HCT116 (cell line): ENCODE measurements at regions not wholly inside any gene's neighbourhood (a gene's known extent, or its start where the extent isn't known, plus 50 kb on each side); places are given as distances from the start of the nearest gene placed in this dataset.

Source experiments
- ATAC-seq: fragments of 200-7000 bp; cut with Tn5 transposase; 2 replicates; pipeline ENCODE4 v1.9.1; 2020; ENCODE audit warnings: mild to moderate bottlenecking, moderate library complexity
- BruUV-seq: library from RNA; stranded (reverse); fragments of 400-500 nt; replicated peaks from 2 replicates; lab custom pipeline; 2021; lab: Mats Ljungman, UMichigan
- CTCF ChIA-PET: fragments of 300-600 bp; sonication (Branson Sonifier 250); formaldehyde crosslinking; loops from one replicate; lab custom pipeline; 2021; ENCODE audit warnings: antibody characterized with exemption; lab: Charles Lee
- POLR2A ChIA-PET: fragments of 300-600, 350-600 bp; sonication (Branson Sonifier 250); formaldehyde crosslinking; loops from one replicate; lab custom pipeline; 2021; ENCODE audit warnings: antibody characterized with exemption; lab: Charles Lee
- RAD21 ChIA-PET, 2 experiments: fragments of 300-600 bp; sonication (Branson Sonifier 250); formaldehyde crosslinking; loops; one replicate each; lab custom pipeline; 2023; ENCODE audit warnings: low total read pairs in 2 of 2; ENCODE audit not compliant: uncharacterized antibody in 2 of 2, unreplicated experiment in 2 of 2, low non-redundant PET in 1 of 2; lab: Charles Lee
- DNase-seq: peaks from one replicate; pipeline ENCODE4 v3.0.0-alpha.2; 2010; ENCODE audit warnings: low read depth, low spot score
- H2AFZ ChIP-seq: fragments of 200-600 bp; shearing (Covaris generic), sonication (generic); 2 replicates; pipeline ENCODE4 v1.6.1; 2017; ENCODE audit warnings: low read depth, mixed run types, mixed read lengths, antibody characterized with exemption, low read length; ENCODE audit not compliant: poor library complexity, severe bottlenecking
- H3K27ac ChIP-seq: 2 replicates; pipeline ENCODE4 v1.5.1; 2012; ENCODE audit warnings: low read depth, low read length
- H3K27me3 ChIP-seq: fragments of 200-600 bp; sonication (generic); 2 replicates; pipeline ENCODE4 v1.6.1; 2016; ENCODE audit warnings: mixed run types, low read length, mixed read lengths; ENCODE audit not compliant: insufficient read depth
- H3K36me3 ChIP-seq, 2 experiments: fragments of 200-500 bp in 1 of 2; fragments of 200-600 bp in 1 of 2; sonication (Bioruptor generic) in 1 of 2; sonication (generic) in 1 of 2; 2 replicates each; pipeline versions ENCODE4 v1.5.1 to v1.6.1; 2014 to 2016; ENCODE audit warnings: low read length in 2 of 2, inconsistent platforms in 1 of 2, mixed read lengths in 1 of 2, mixed run types in 1 of 2; ENCODE audit not compliant: insufficient read depth in 2 of 2, control insufficient read depth in 1 of 2
- H3K4me1 ChIP-seq, 2 experiments: fragments of 200-600 bp in 1 of 2; sonication (generic) in 1 of 2; 2 replicates each; pipeline versions ENCODE4 v1.5.1 to v1.6.1; 2012 to 2017; ENCODE audit warnings: low read length in 2 of 2, inconsistent platforms in 1 of 2, mild to moderate bottlenecking in 1 of 2, mixed read lengths in 1 of 2, mixed run types in 1 of 2, moderate library complexity in 1 of 2; ENCODE audit not compliant: insufficient read depth in 2 of 2, control insufficient read depth in 1 of 2
- H3K4me2 ChIP-seq: fragments of 200-600 bp; sonication (generic); 2 replicates; pipeline ENCODE4 v1.6.1; 2017; ENCODE audit warnings: mixed run types, low read length, mixed read lengths
- H3K4me3 ChIP-seq, 2 experiments: fragments of 200-600 bp in 1 of 2; sonication (generic) in 1 of 2; replicated peaks in 1 of 2; 2 replicates each; pipeline ENCODE4 v1.5.1; 2011 to 2016; ENCODE audit warnings: low read length in 2 of 2, control low read depth in 1 of 2, low read depth in 1 of 2, mild to moderate bottlenecking in 1 of 2, mixed read lengths in 1 of 2, mixed run types in 1 of 2
- H3K79me2 ChIP-seq: fragments of 200-600 bp; sonication (generic); 2 replicates; pipeline ENCODE4 v1.6.1; 2017; ENCODE audit warnings: mild to moderate bottlenecking, mixed run types, low read length, moderate library complexity, mixed read lengths; ENCODE audit not compliant: insufficient read depth
- H3K9ac ChIP-seq: fragments of 200-600 bp; sonication (generic); 2 replicates; pipeline ENCODE4 v1.6.1; 2016; ENCODE audit warnings: low read length, mixed read lengths
- H3K9me2 ChIP-seq: fragments of 200-600 bp; sonication (generic), shearing (Covaris generic); 2 replicates; pipeline ENCODE4 v1.6.1; 2017; ENCODE audit warnings: mixed run types, mild to moderate bottlenecking, moderate library complexity; ENCODE audit not compliant: insufficient read depth
- H3K9me3 ChIP-seq, 2 experiments: fragments of 200-500 bp in 1 of 2; fragments of 200-600 bp in 1 of 2; sonication (Bioruptor generic) in 1 of 2; sonication (generic) in 1 of 2; 2 replicates each; pipeline ENCODE4 v1.6.1; 2014 to 2017; ENCODE audit warnings: low read length in 2 of 2, mixed read lengths in 2 of 2, inconsistent platforms in 1 of 2, low read depth in 1 of 2, mild to moderate bottlenecking in 1 of 2, mixed run types in 1 of 2, moderate library complexity in 1 of 2; ENCODE audit not compliant: control insufficient read depth in 1 of 2, insufficient read depth in 1 of 2
- H4K20me1 ChIP-seq: fragments of 200-600 bp; sonication (generic), shearing (Covaris generic); 2 replicates; pipeline ENCODE4 v1.6.1; 2017; ENCODE audit warnings: mixed run types, mild to moderate bottlenecking, moderate library complexity; ENCODE audit not compliant: insufficient read depth
- CEBPB ChIP-seq: IDR thresholded peaks from 2 replicates; pipeline ENCODE4 v1.6.1; 2012; ENCODE audit warnings: low read depth
- EGR1 ChIP-seq: IDR thresholded peaks from 2 replicates; pipeline ENCODE4 v1.6.1; 2012; ENCODE audit warnings: low read depth
- FOSL1 ChIP-seq: IDR thresholded peaks from 2 replicates; pipeline ENCODE4 v1.6.1; 2012; ENCODE audit warnings: low read depth
- JUND ChIP-seq: IDR thresholded peaks from 2 replicates; pipeline ENCODE4 v1.6.1; 2012
- POLR2A ChIP-seq: IDR thresholded peaks from 2 replicates; pipeline ENCODE4 v1.7.0; 2011; ENCODE audit warnings: borderline replicate concordance; ENCODE audit not compliant: insufficient read depth, insufficient read length; ENCODE audit errors: extremely low read depth
- SIN3A ChIP-seq: IDR thresholded peaks from 2 replicates; pipeline ENCODE4 v1.6.1; 2012; ENCODE audit warnings: low read depth
- SP1 ChIP-seq: IDR thresholded peaks from 2 replicates; pipeline ENCODE4 v1.6.1; 2012; ENCODE audit warnings: low read depth
- SRF ChIP-seq: IDR thresholded peaks from 2 replicates; pipeline ENCODE4 v1.6.1; 2012; ENCODE audit warnings: low read depth
- intact Hi-C: fragments of 100-400 bp; cut with micrococcal nuclease; formaldehyde crosslinking; loops from 2 replicates; pipeline ENCODE4 v1.10.0; 2022
- TF ChIP-seq, protein P1 (sequence below): IDR thresholded peaks from 2 replicates; pipeline ENCODE4 v1.6.1; 2012; ENCODE audit warnings: low read depth
- TF ChIP-seq, protein P2 (sequence below): IDR thresholded peaks from 2 replicates; pipeline ENCODE4 v1.6.1; 2012
- TF ChIP-seq, protein P3 (sequence below): IDR thresholded peaks from 2 replicates; pipeline ENCODE4 v1.6.1; 2011; ENCODE audit warnings: mild to moderate bottlenecking, low read length, moderate library complexity; ENCODE audit not compliant: insufficient replicate concordance; ENCODE audit errors: extremely low read depth

DNA sequence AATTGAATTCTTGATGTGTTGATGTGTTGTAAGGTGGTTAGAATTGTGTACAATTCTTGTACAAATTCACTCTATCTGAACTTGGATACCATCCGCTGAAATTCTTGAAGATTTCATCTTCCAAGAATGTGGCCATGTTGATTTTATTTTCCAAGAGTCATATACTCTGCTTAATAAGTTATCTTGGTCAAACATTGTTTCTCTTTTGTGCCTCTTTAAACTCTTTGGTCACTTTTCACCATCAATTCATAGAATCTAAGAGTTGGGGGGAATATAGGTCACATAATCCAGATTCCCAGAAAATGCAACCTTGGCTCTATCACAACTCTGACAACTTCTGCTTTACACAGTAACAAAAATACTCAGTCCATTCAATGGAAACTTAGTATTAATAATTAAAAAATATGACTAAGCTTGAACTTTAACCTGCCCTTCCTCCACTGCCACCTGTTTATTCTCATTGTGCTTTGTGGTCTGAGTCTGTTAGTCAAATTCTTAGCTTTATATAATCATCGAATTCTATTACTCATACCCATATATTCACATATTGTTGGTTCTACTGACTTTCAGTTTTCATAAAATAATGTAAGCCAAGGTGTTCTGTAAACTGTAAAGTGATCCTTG lies 373.2 kb downstream of the LMO7 start (continued):
- TF ChIP-seq, protein P1, sequence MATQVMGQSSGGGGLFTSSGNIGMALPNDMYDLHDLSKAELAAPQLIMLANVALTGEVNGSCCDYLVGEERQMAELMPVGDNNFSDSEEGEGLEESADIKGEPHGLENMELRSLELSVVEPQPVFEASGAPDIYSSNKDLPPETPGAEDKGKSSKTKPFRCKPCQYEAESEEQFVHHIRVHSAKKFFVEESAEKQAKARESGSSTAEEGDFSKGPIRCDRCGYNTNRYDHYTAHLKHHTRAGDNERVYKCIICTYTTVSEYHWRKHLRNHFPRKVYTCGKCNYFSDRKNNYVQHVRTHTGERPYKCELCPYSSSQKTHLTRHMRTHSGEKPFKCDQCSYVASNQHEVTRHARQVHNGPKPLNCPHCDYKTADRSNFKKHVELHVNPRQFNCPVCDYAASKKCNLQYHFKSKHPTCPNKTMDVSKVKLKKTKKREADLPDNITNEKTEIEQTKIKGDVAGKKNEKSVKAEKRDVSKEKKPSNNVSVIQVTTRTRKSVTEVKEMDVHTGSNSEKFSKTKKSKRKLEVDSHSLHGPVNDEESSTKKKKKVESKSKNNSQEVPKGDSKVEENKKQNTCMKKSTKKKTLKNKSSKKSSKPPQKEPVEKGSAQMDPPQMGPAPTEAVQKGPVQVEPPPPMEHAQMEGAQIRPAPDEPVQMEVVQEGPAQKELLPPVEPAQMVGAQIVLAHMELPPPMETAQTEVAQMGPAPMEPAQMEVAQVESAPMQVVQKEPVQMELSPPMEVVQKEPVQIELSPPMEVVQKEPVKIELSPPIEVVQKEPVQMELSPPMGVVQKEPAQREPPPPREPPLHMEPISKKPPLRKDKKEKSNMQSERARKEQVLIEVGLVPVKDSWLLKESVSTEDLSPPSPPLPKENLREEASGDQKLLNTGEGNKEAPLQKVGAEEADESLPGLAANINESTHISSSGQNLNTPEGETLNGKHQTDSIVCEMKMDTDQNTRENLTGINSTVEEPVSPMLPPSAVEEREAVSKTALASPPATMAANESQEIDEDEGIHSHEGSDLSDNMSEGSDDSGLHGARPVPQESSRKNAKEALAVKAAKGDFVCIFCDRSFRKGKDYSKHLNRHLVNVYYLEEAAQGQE: no peak
- TF ChIP-seq, all 23 proteins: peak for 0

DNA sequence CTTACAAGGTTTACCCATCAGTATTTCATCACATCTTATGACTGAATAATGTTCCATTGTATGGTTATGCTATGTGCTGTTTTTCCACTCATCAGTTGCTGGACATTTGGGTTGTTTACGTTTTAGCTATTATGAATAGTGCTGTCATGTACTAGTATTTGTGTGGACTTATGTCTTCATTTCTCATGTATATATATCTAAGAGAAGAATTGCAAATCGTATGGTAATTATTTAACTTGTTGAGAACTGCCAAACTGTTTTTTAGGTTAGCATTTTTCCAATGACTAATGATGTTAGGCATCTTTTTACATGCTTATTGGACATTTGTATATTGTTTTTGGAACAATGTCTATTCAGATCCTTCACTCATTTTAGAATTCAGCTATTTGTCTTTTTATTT lies 368.3 kb downstream of the LMO7 start:
- Histone ChIP-seq H3K36me3 (no peaks in the 10 kb centered on the region), H3K27me3 (no peaks in the 10 kb centered on the region; the same call in 1 of the 2 replicates), H3K9me2 (no peaks in the 10 kb centered on the region), H4K20me1 (no peaks in the 10 kb centered on the region; the same call in 1 of the 2 replicates), H2AFZ (no peak overlapping the region), H3K4me2 (no peak overlapping the region), H3K9me3 (no peaks in the 10 kb centered on the region), H3K9ac (no peak overlapping the region), H3K27ac (no peak overlapping the region), H3K4me3 (no peak overlapping the region), H3K4me1 (no peaks in the 10 kb centered on the region), H3K79me2 (no peaks in the 10 kb centered on the region)
- intact Hi-C loops: no loop called here
- no peak for ATAC-seq
- ChIA-PET RAD21 (no interaction called here), CTCF (no interaction called here), POLR2A (no interaction called here)
- no peak for DNase-seq
- no peak for TF ChIP-seq CEBPB
- TF ChIP-seq, protein P2, sequence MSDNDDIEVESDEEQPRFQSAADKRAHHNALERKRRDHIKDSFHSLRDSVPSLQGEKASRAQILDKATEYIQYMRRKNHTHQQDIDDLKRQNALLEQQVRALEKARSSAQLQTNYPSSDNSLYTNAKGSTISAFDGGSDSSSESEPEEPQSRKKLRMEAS: no peak
- TF ChIP-seq, protein P3, sequence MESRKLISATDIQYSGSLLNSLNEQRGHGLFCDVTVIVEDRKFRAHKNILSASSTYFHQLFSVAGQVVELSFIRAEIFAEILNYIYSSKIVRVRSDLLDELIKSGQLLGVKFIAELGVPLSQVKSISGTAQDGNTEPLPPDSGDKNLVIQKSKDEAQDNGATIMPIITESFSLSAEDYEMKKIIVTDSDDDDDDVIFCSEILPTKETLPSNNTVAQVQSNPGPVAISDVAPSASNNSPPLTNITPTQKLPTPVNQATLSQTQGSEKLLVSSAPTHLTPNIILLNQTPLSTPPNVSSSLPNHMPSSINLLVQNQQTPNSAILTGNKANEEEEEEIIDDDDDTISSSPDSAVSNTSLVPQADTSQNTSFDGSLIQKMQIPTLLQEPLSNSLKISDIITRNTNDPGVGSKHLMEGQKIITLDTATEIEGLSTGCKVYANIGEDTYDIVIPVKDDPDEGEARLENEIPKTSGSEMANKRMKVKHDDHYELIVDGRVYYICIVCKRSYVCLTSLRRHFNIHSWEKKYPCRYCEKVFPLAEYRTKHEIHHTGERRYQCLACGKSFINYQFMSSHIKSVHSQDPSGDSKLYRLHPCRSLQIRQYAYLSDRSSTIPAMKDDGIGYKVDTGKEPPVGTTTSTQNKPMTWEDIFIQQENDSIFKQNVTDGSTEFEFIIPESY: no peak
- TF ChIP-seq JUND: no peak
- TF ChIP-seq, protein P1: no peak
- no peak for TF ChIP-seq SP1
- no peak for TF ChIP-seq FOSL1
- no peak for TF ChIP-seq EGR1
- no peak for TF ChIP-seq SRF
- TF ChIP-seq SIN3A: no peak
- TF ChIP-seq POLR2A: no peak
- BruUV-seq: no TSS peak
